Hepatocyte (in vitro differentiated cells): ENCODE measurements at regions not wholly inside any gene's neighbourhood (a gene's known extent, or its start where the extent isn't known, plus 50 kb on each side); places are given as distances from the start of the nearest gene placed in this dataset.

Experiments used
- DNase-seq: peaks from one replicate; pipeline ENCODE4 v3.0.0-alpha.2; 2016; ENCODE audit warnings: low spot score
- H2AFZ ChIP-seq: fragments of 200-600 bp; sonication (generic); 2 replicates; pipeline ENCODE4 v1.6.0; 2016; ENCODE audit warnings: antibody characterized with exemption, mild to moderate bottlenecking
- H3K27ac ChIP-seq: fragments of 200-600 bp; sonication (generic); 2 replicates; pipeline ENCODE4 v1.5.1; 2016; ENCODE audit warnings: mild to moderate bottlenecking
- H3K27me3 ChIP-seq: fragments of 200-600 bp; sonication (generic); 2 replicates; pipeline ENCODE4 v1.6.1; 2016
- H3K36me3 ChIP-seq: fragments of 200-600 bp; sonication (generic); replicated peaks from 2 replicates; pipeline ENCODE4 v1.5.1; 2016; ENCODE audit warnings: low read depth; ENCODE audit not compliant: insufficient read depth
- H3K4me1 ChIP-seq: fragments of 200-600 bp; sonication (generic); 2 replicates; pipeline ENCODE4 v1.5.1; 2016; ENCODE audit warnings: mild to moderate bottlenecking, moderate library complexity; ENCODE audit not compliant: insufficient read depth
- H3K4me2 ChIP-seq: fragments of 200-600 bp; sonication (generic); 2 replicates; pipeline ENCODE4 v1.6.0; 2016
- H3K4me3 ChIP-seq: fragments of 200-600 bp; sonication (generic); 2 replicates; pipeline ENCODE4 v1.5.1; 2016; ENCODE audit warnings: mild to moderate bottlenecking
- H3K79me2 ChIP-seq: fragments of 200-600 bp; sonication (generic); 2 replicates; pipeline ENCODE4 v1.6.0; 2017; ENCODE audit warnings: mild to moderate bottlenecking
- H3K9me2 ChIP-seq: fragments of 200-600 bp; sonication (generic); replicated peaks from 2 replicates; pipeline ENCODE4 v1.6.0; 2017; ENCODE audit warnings: mild to moderate bottlenecking; ENCODE audit not compliant: insufficient read depth
- H3K9me3 ChIP-seq: fragments of 200-600 bp; sonication (generic); 2 replicates; pipeline ENCODE4 v1.5.1; 2016; ENCODE audit warnings: low read depth, mild to moderate bottlenecking
- H4K20me1 ChIP-seq: fragments of 200-600 bp; sonication (generic); 2 replicates; pipeline ENCODE4 v1.6.0; 2016; ENCODE audit warnings: mild to moderate bottlenecking; ENCODE audit not compliant: insufficient read depth, poor library complexity, severe bottlenecking
- CTCF ChIP-seq: fragments of 200-600 bp; sonication (generic); IDR thresholded peaks from 2 replicates; pipeline ENCODE4 v1.5.1; 2016; ENCODE audit warnings: antibody characterized with exemption, mild to moderate bottlenecking; ENCODE audit not compliant: poor library complexity
- EZH2 ChIP-seq: fragments of 200-600 bp; sonication (generic); IDR thresholded peaks from 2 replicates; pipeline ENCODE4 v1.6.1; 2016; ENCODE audit warnings: antibody characterized with exemption, mild to moderate bottlenecking, borderline replicate concordance
- EZH2phosphoT487 ChIP-seq: fragments of 200-600 bp; sonication (generic); IDR thresholded peaks from one replicate; pipeline ENCODE4 v1.6.1; 2018; ENCODE audit warnings: antibody characterized with exemption, mild to moderate bottlenecking, low read depth, moderate library complexity; ENCODE audit not compliant: unreplicated experiment, severe bottlenecking
- WGBS: methylation state at CpG from one replicate; pipeline ENCODE4 v1.1.6; 2016; ENCODE audit warnings: low lambda C conversion rate; ENCODE audit errors: missing lambda C conversion rate; 5-methylcytosine and 5-hydroxymethylcytosine counted together

- Histone ChIP-seq H4K20me1 (no peaks in the 10 kb centered on the region), H3K4me1 (no peaks in the 10 kb centered on the region), H3K9me3 (no peaks in the 10 kb centered on the region), H3K4me3 (no peak overlapping the region), H3K79me2 (no peaks in the 10 kb centered on the region), H2AFZ (no peak overlapping the region), H3K27me3 (no peaks in the 10 kb centered on the region), H3K9me2 (no peaks in the 10 kb centered on the region), H3K27ac (no peak overlapping the region), H3K4me2 (no peak overlapping the region), H3K36me3 (no peaks in the 10 kb centered on the region)
- WGBS, result 89% methylated on average over 4 of the region's 4 CpGs
- TF ChIP-seq EZH2 (no peak), CTCF (no peak), EZH2phosphoT487 (no peak)
- DNase-seq, result no peak
These were observed 2369.4 kb upstream of the ACO1 start for GRCh38 chr9:30015073-30015472.

DNA sequence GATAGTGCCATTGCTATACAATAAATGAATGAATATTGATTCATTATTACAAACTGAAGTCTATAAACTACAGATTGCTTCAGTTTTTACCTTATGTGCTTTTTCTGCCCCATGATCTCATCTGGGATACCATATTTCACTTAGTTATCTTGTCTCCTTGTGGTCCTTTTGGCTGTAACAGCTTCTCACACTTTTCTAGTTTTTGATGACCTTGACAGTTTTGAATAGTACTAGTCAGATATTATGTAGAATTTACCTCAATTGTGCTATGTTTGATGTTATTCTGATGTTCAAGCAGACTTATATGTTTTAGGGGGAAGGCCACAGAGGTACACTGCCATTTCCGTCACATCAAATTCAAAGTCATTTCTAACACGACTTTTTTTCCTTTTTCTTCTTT, 2364.3 kb upstream of the ACO1 start:
- H4K20me1 ChIP-seq, result no peaks in the 10 kb centered on the region
- H2AFZ ChIP-seq, result no peak overlapping the region
- H3K9me2 ChIP-seq, result no peaks in the 10 kb centered on the region
- no peak for DNase-seq
- 83% methylated on average over 2 of the region's 2 CpGs for WGBS
- TF ChIP-seq EZH2phosphoT487 (no peak), EZH2 (no peak), CTCF (no peak)
- H3K27me3 ChIP-seq, result no peaks in the 10 kb centered on the region
- H3K79me2 ChIP-seq, result no peaks in the 10 kb centered on the region
- no peak overlapping the region for H3K27ac ChIP-seq
- no peaks in the 10 kb centered on the region for H3K4me1 ChIP-seq
- no peaks in the 10 kb centered on the region for H3K36me3 ChIP-seq
- H3K4me2 ChIP-seq, result no peak overlapping the region
- no peak overlapping the region for H3K4me3 ChIP-seq
- no peaks in the 10 kb centered on the region for H3K9me3 ChIP-seq

DNA sequence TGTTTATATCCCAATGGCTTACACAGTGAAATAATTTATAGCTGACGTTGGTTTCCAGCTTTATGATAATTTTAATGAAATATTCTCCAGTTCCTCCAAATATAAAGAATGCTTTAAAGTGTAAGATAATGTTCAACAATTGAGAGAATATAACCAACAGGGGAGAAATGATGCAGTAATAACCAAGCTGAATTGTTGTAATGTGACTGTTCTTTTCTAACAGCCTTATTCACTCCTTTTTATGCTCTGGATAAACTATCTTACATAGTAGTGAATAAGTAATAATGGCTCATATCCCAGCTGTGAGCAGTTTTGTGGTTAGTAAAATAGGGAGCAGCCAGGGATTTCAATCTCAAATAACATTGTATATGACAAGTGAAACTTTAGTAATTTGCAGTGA, 2348.7 kb upstream of the ACO1 start:
- Histone ChIP-seq H3K27me3 (no peaks in the 10 kb centered on the region), H3K9me3 (no peaks in the 10 kb centered on the region), H3K4me2 (no peak overlapping the region), H3K4me1 (no peaks in the 10 kb centered on the region), H3K36me3 (no peaks in the 10 kb centered on the region), H3K79me2 (no peaks in the 10 kb centered on the region), H3K4me3 (no peak overlapping the region), H3K9me2 (no peaks in the 10 kb centered on the region), H2AFZ (no peak overlapping the region), H4K20me1 (no peaks in the 10 kb centered on the region), H3K27ac (no peak overlapping the region)
- WGBS, result 83% methylated on average over 1 of the region's 1 CpG
- DNase-seq, result no peak
- no peak for TF ChIP-seq EZH2phosphoT487
- TF ChIP-seq CTCF, result no peak
- no peak for TF ChIP-seq EZH2

- no peak for DNase-seq
- Histone ChIP-seq H2AFZ (no peak overlapping the region), H3K9me2 (no peaks in the 10 kb centered on the region), H3K4me3 (no peak overlapping the region), H4K20me1 (no peaks in the 10 kb centered on the region), H3K27me3 (no peaks in the 10 kb centered on the region), H3K79me2 (no peaks in the 10 kb centered on the region), H3K4me1 (no peaks in the 10 kb centered on the region), H3K36me3 (no peaks in the 10 kb centered on the region), H3K4me2 (no peak overlapping the region), H3K27ac (no peak overlapping the region), H3K9me3 (no peaks in the 10 kb centered on the region)
- 70% methylated on average over 1 of the region's 1 CpG for WGBS
- TF ChIP-seq EZH2phosphoT487, result no peak
- TF ChIP-seq EZH2, result no peak
- no peak for TF ChIP-seq CTCF
These were observed 2347.9 kb upstream of the ACO1 start for GRCh38 chr9:30036558-30036957.
